ENCODE measurements at regions not wholly inside any gene's neighbourhood (a gene's known extent, or its start where the extent isn't known, plus 50 kb on each side); places are given as distances from the start of the nearest gene placed in this dataset.

DNA sequence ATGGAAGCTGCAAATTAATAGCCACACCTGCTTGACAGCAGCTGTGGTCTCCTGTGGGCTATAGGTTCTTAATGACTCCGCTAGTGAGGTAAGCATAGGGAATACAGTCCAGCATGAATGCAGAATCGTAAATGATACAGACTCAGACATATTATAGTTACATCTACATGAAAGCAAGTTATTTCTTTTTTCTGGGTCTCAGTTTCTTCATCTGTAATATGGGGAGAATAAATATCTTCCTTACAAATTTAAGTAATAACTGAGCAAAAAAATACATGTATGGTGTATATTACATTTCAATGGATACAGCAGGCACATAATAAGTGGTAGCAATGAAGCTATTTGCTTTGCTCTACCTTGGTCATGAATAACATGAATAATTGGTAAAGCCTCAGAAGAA is 245.9 kb upstream of the RHOBTB1 start:
- TF ChIP-seq, protein P1, sequence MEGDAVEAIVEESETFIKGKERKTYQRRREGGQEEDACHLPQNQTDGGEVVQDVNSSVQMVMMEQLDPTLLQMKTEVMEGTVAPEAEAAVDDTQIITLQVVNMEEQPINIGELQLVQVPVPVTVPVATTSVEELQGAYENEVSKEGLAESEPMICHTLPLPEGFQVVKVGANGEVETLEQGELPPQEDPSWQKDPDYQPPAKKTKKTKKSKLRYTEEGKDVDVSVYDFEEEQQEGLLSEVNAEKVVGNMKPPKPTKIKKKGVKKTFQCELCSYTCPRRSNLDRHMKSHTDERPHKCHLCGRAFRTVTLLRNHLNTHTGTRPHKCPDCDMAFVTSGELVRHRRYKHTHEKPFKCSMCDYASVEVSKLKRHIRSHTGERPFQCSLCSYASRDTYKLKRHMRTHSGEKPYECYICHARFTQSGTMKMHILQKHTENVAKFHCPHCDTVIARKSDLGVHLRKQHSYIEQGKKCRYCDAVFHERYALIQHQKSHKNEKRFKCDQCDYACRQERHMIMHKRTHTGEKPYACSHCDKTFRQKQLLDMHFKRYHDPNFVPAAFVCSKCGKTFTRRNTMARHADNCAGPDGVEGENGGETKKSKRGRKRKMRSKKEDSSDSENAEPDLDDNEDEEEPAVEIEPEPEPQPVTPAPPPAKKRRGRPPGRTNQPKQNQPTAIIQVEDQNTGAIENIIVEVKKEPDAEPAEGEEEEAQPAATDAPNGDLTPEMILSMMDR (conservative IDR thresholded peaks at IDR 0.05; ENCODE audit: control insufficient read depth, insufficient read depth, low read depth, low read length), result no peak
- no peak overlapping the region for H3K4me3 ChIP-seq (ENCODE audit: control insufficient read depth, low read depth, low read length)
- DNase-seq (ENCODE audit: low read depth), result no peak

- H3K4me3 ChIP-seq (ENCODE audit: control insufficient read depth, low read depth, low read length), result no peak overlapping the region
- TF ChIP-seq, protein P1 (conservative IDR thresholded peaks at IDR 0.05; ENCODE audit: control insufficient read depth, insufficient read depth, low read depth, low read length), result no peak
- no peak for DNase-seq (ENCODE audit: low read depth)
Measured at GRCh38 chr10:61188691-61189090, 244.7 kb upstream of the RHOBTB1 start.

DNA sequence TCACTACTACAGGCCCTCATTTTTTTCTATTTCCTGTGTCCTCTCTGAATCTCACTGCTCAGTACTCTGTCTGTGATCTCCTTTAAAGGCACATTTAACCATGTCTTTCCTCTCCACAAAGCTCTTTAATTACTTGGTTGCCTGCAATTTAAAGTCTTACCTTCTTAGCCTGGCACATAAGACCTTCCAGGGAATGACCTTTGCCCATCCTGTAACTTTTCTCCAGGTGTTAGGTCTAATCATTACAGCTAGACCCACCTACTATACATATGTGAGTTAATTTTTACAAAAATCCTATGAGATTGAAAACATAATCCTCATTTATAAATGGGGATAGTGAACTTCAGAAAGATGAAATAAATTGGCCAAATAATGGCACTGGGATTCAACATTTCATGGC is 244.1 kb upstream of the RHOBTB1 start:
- no peak for DNase-seq (ENCODE audit: low read depth)
- TF ChIP-seq, protein P1 (conservative IDR thresholded peaks at IDR 0.05; ENCODE audit: control insufficient read depth, insufficient read depth, low read depth, low read length), result no peak
- no peak overlapping the region for H3K4me3 ChIP-seq (ENCODE audit: control insufficient read depth, low read depth, low read length)

- TF ChIP-seq, protein P1 (conservative IDR thresholded peaks at IDR 0.05; ENCODE audit: control insufficient read depth, insufficient read depth, low read depth, low read length), result no peak
- H3K4me3 ChIP-seq (ENCODE audit: control insufficient read depth, low read depth, low read length), result no peak overlapping the region
- no peak for DNase-seq (ENCODE audit: low read depth)
Measured at GRCh38 chr10:61187601-61188000, 243.6 kb upstream of the RHOBTB1 start.

- DNase-seq (ENCODE audit: low read depth), result no peak
- no peak overlapping the region for H3K4me3 ChIP-seq (ENCODE audit: control insufficient read depth, low read depth, low read length)
- TF ChIP-seq, protein P1 (conservative IDR thresholded peaks at IDR 0.05; ENCODE audit: control insufficient read depth, insufficient read depth, low read depth, low read length), result no peak
Measured at GRCh38 chr10:61186408-61186807, 242.4 kb upstream of the RHOBTB1 start.

DNA sequence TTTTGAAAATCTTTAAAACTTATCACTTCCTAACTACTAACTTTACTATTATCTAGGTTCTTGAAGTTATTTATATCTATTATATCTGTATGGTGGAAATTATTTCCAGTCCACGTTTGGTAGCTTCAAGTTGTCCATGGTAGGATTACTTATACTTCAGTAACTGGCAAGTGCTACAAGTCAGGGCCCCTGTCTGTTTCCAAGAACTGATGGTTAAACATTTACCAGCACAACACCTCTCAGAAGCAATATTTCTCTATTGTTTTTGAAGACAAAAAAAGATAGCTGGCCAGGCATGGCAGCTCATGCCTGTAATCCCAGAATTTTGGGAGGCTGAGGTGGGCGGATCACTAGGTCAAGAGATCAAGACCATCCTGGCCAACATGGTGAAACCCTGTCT is 240.4 kb upstream of the RHOBTB1 start:
- no peak overlapping the region for H3K4me3 ChIP-seq (ENCODE audit: control insufficient read depth, low read depth, low read length)
- TF ChIP-seq, protein P1 (conservative IDR thresholded peaks at IDR 0.05; ENCODE audit: control insufficient read depth, insufficient read depth, low read depth, low read length), result no peak
- DNase-seq (ENCODE audit: low read depth), result no peak

DNA sequence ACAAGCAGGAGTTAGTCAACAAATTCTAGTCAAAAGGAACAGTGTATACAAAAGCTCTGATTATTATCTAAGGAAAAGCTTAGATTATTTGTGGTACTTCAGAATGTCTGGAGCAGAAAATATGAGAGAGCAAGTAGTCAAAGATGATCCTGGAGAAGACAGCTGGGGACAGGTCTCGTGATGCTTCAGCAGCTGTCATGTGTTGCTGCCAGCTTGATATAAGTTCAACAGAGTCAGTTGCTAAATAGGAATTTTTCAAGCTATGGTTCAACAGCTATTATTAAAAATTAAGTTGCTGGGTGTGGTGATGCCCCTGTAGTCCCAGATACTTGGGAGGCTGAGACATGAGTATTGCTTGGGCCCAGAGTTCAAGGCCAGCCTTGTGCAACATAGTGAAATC is 240.0 kb upstream of the RHOBTB1 start:
- no peak for DNase-seq (ENCODE audit: low read depth)
- TF ChIP-seq, protein P1 (conservative IDR thresholded peaks at IDR 0.05; ENCODE audit: control insufficient read depth, insufficient read depth, low read depth, low read length), result no peak
- no peak overlapping the region for H3K4me3 ChIP-seq (ENCODE audit: control insufficient read depth, low read depth, low read length)

Data from fibroblast of mammary gland (primary cell).